ENCODE measurements at regions not wholly inside any gene's neighbourhood (a gene's known extent, or its start where the extent isn't known, plus 50 kb on each side); places are given as distances from the start of the nearest gene placed in this dataset.
"Not testable (repeated sequence)": the region's sequence is repeated elsewhere in the genome, so short reads cannot be mapped to it uniquely, and the experiment has no call there.

GRCh38 chr13:112158961-112159360 lies 92.0 kb downstream of the SOX1 start:
- Histone ChIP-seq H2AFZ (ENCODE audit: low read depth, low read length) (no peak overlapping the region), H3K27me3 (ENCODE audit: insufficient read depth, low read length) (no peaks in the 10 kb centered on the region), H3K9me3 (ENCODE audit: low read length) (peaks cover 1% of the 10 kb centered on the region), H3K36me3 (ENCODE audit: insufficient read depth, low read length) (no peaks in the 10 kb centered on the region), H3K4me1 (ENCODE audit: insufficient read depth, low read length) (peaks cover 37% of the 10 kb centered on the region), H3K4me3 (ENCODE audit: low read length) (peak overlapping the region; percentile 33)

- Histone ChIP-seq H3K27me3 (ENCODE audit: insufficient read depth, low read length) (no peaks in the 10 kb centered on the region), H3K4me1 (ENCODE audit: insufficient read depth, low read length) (peaks cover 37% of the 10 kb centered on the region), H3K36me3 (ENCODE audit: insufficient read depth, low read length) (no peaks in the 10 kb centered on the region), H3K4me3 (ENCODE audit: low read length) (peak overlapping the region; percentile 33), H3K9me3 (ENCODE audit: low read length) (no peaks in the 10 kb centered on the region), H2AFZ (ENCODE audit: low read depth, low read length) (no peak overlapping the region)
These were observed 92.9 kb downstream of the SOX1 start for GRCh38 chr13:112159575-112160547.

GRCh38 chr13:112160558-112160957 lies 93.6 kb downstream of the SOX1 start:
- Histone ChIP-seq H2AFZ (ENCODE audit: low read depth, low read length) (no peak overlapping the region), H3K27me3 (ENCODE audit: insufficient read depth, low read length) (no peaks in the 10 kb centered on the region), H3K4me1 (ENCODE audit: insufficient read depth, low read length) (peaks cover 37% of the 10 kb centered on the region), H3K36me3 (ENCODE audit: insufficient read depth, low read length) (no peaks in the 10 kb centered on the region), H3K9me3 (ENCODE audit: low read length) (no peaks in the 10 kb centered on the region), H3K4me3 (ENCODE audit: low read length) (peak overlapping the region; percentile 33)

- Histone ChIP-seq H3K27me3 (ENCODE audit: insufficient read depth, low read length) (no peaks in the 10 kb centered on the region), H3K4me3 (ENCODE audit: low read length) (peak overlapping the region; percentile 33), H3K4me1 (ENCODE audit: insufficient read depth, low read length) (peaks cover 37% of the 10 kb centered on the region), H3K36me3 (ENCODE audit: insufficient read depth, low read length) (no peaks in the 10 kb centered on the region), H2AFZ (ENCODE audit: low read depth, low read length) (peak overlapping the region; percentile 3), H3K9me3 (ENCODE audit: low read length) (no peaks in the 10 kb centered on the region)
These were observed 94.8 kb downstream of the SOX1 start for GRCh38 chr13:112161521-112162301.

GRCh38 chr13:112163691-112164660 lies 97.0 kb downstream of the SOX1 start:
- not testable (repeated sequence) for H3K36me3 ChIP-seq (ENCODE audit: insufficient read depth, low read length)
- peaks cover 33% of the 10 kb centered on the region for H3K4me1 ChIP-seq (ENCODE audit: insufficient read depth, low read length)

GRCh38 chr13:112165712-112166111 lies 98.8 kb downstream of the SOX1 start:
- Histone ChIP-seq H3K27me3 (ENCODE audit: insufficient read depth, low read length) (no peaks in the 10 kb centered on the region), H2AFZ (ENCODE audit: low read depth, low read length) (no peak overlapping the region), H3K9me3 (ENCODE audit: low read length) (no peaks in the 10 kb centered on the region), H3K4me3 (ENCODE audit: low read length) (no peak overlapping the region), H3K36me3 (ENCODE audit: insufficient read depth, low read length) (no peaks in the 10 kb centered on the region), H3K4me1 (ENCODE audit: insufficient read depth, low read length) (peaks cover 16% of the 10 kb centered on the region)

More at GRCh38 chr13:112163691-112164660, 97.0 kb downstream of the SOX1 start:
- H2AFZ ChIP-seq (ENCODE audit: low read depth, low read length); H3K4me3 ChIP-seq (ENCODE audit: low read length); H3K27me3 ChIP-seq (ENCODE audit: insufficient read depth, low read length); H3K9me3 ChIP-seq (ENCODE audit: low read length): not testable (repeated sequence)

- Histone ChIP-seq H3K4me1 (ENCODE audit: insufficient read depth, low read length) (peaks cover 2% of the 10 kb centered on the region), H3K4me3 (ENCODE audit: low read length) (no peak overlapping the region), H3K9me3 (ENCODE audit: low read length) (no peaks in the 10 kb centered on the region), H3K36me3 (ENCODE audit: insufficient read depth, low read length) (no peaks in the 10 kb centered on the region), H2AFZ (ENCODE audit: low read depth, low read length) (no peak overlapping the region), H3K27me3 (ENCODE audit: insufficient read depth, low read length) (no peaks in the 10 kb centered on the region)
These were observed 101.8 kb downstream of the SOX1 start for GRCh38 chr13:112168761-112169160.

GRCh38 chr13:112169941-112170822 lies 103.2 kb downstream of the SOX1 start:
- Histone ChIP-seq H3K4me1 (ENCODE audit: insufficient read depth, low read length) (peaks cover 6% of the 10 kb centered on the region), H3K27me3 (ENCODE audit: insufficient read depth, low read length) (no peaks in the 10 kb centered on the region), H3K9me3 (ENCODE audit: low read length) (peaks cover 2% of the 10 kb centered on the region), H2AFZ (ENCODE audit: low read depth, low read length) (no peak overlapping the region), H3K36me3 (ENCODE audit: insufficient read depth, low read length) (no peaks in the 10 kb centered on the region), H3K4me3 (ENCODE audit: low read length) (no peak overlapping the region)

GRCh38 chr13:112170823-112171569 lies 104.0 kb downstream of the SOX1 start:
- Histone ChIP-seq H3K4me3 (ENCODE audit: low read length) (no peak overlapping the region), H2AFZ (ENCODE audit: low read depth, low read length) (no peak overlapping the region), H3K27me3 (ENCODE audit: insufficient read depth, low read length) (no peaks in the 10 kb centered on the region), H3K36me3 (ENCODE audit: insufficient read depth, low read length) (no peaks in the 10 kb centered on the region), H3K9me3 (ENCODE audit: low read length) (peaks cover 2% of the 10 kb centered on the region), H3K4me1 (ENCODE audit: insufficient read depth, low read length) (peaks cover 11% of the 10 kb centered on the region)

- no peaks in the 10 kb centered on the region for H3K36me3 ChIP-seq (ENCODE audit: insufficient read depth, low read length)
- no peak overlapping the region for H2AFZ ChIP-seq (ENCODE audit: low read depth, low read length)
- peaks cover 11% of the 10 kb centered on the region for H3K4me1 ChIP-seq (ENCODE audit: insufficient read depth, low read length)
- peaks cover 2% of the 10 kb centered on the region for H3K9me3 ChIP-seq (ENCODE audit: low read length)
- H3K27me3 ChIP-seq (ENCODE audit: insufficient read depth, low read length) = no peaks in the 10 kb centered on the region
- H3K4me3 ChIP-seq (ENCODE audit: low read length) = no peak overlapping the region
These were observed 104.6 kb downstream of the SOX1 start for GRCh38 chr13:112171570-112171965.

GRCh38 chr13:112172017-112172416 lies 105.1 kb downstream of the SOX1 start:
- Histone ChIP-seq H3K36me3 (ENCODE audit: insufficient read depth, low read length) (no peaks in the 10 kb centered on the region), H2AFZ (ENCODE audit: low read depth, low read length) (no peak overlapping the region), H3K27me3 (ENCODE audit: insufficient read depth, low read length) (no peaks in the 10 kb centered on the region), H3K4me3 (ENCODE audit: low read length) (no peak overlapping the region), H3K9me3 (ENCODE audit: low read length) (peaks cover 2% of the 10 kb centered on the region), H3K4me1 (ENCODE audit: insufficient read depth, low read length) (peaks cover 11% of the 10 kb centered on the region)
